Amniotic epithelial cell (primary cell): ENCODE measurements at regions not wholly inside any gene's neighbourhood (a gene's known extent, or its start where the extent isn't known, plus 50 kb on each side); places are given as distances from the start of the nearest gene placed in this dataset.

Experiments
- DNase-seq: peaks from one replicate; pipeline ENCODE4 v3.0.0-alpha.2; 2010; ENCODE audit warnings: low read depth

- no peak for DNase-seq
Observed at GRCh38 chr14:38113546-38113945, 94.2 kb upstream of the SSTR1 start.

- peak; percentile 19 for DNase-seq
Observed at GRCh38 chr14:38116895-38117294, 90.8 kb upstream of the SSTR1 start.

GRCh38 chr14:38120109-38120508, 87.6 kb upstream of the SSTR1 start:
- no peak for DNase-seq

DNA sequence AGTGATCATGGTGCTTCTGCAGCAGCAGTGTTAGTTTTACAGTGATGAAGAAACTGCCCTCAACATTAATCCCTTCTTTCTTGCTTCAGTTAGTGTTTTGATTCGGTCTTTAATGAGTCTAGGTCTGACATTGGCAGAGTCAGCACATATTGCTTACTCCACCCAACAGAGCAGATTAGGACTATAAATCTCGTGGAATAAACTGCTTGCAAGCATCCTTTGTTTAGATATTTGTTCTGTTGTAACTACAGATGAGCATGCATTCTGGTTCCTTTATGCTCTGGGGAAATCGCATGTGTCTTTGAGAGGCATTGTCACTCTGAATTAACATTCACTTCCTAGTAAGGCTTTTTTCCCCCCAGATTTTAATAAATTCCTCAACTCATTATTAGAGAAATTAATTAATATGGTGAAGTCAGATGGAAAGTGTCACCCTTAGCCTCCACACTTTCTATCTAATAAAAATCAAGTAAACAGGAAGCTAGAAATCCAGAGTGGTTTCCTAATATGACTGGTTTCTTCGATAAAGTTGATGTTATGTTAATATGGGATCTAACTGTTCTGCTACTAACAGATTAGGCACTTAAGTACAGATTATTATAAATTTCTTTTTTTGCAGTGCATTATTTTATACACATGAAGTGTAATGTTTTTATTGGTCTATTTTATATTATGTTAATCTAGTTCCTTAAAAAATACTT, 86.2 kb upstream of the SSTR1 start:
- DNase-seq = no peak

DNA sequence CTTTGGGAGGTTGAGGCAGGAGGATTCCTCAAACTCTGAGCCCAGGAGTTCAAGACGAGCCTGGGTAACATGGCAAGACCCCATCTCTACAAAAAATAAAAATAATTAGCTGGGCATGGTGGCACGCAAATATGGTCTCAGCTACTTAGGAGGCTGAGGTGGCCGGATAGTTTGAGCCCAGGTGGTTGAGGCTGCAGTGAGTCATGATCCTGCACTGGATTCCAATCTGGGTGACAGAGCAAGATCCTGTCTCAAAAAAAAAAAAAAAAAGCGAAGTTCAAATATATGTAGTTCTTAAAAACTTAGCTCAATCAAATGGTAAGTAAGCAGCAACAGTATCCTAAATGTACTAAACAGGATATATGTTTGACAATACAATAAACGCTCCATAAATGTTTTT, 85.5 kb upstream of the SSTR1 start:
- no peak for DNase-seq

DNA sequence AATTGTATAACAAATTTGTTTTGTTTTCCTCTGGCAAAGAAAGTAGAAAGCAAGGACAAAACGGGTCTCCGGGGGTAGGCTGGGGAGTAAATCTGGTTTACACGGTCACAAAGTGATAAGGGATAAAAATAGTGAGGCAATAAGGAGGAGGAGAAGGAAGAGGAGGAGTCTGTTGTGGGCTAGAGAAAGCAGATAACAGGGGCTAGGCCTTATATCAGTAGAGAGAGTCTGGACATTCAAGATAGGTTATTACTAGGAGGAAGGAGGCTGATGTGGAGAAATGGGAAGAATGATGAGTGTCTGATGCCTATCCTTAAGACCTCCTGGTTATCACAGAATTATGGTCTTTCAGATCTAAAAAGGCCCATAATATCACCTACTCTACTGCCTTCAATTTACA, 83.2 kb upstream of the SSTR1 start:
- peak; percentile 57 for DNase-seq

DNA sequence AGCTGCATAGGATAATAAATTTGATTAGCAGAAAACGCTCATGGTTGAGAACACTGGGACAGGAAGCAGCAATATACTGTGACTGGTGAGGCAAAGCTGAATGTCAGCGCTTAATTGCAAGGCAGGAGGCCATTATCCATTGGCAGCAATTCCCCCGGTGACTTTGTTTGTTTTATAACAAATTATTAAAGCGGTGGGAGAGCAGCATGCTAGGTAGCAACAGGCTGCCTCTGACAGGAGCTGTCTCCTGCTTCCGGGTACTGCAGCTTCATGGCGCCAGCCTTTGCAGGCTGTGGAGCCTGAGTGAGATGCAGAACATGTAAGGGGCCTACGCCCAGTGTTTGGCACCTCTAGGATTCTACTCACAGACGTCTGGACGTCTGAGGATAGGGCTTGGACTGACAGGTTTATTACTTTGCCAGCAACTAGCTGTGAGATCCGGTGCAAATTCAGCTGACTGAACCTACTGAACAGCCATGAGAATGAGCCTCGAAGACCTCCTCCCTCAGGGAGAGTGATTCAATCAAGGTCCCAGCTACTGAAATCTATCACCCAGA, 82.1 kb upstream of the SSTR1 start:
- no peak for DNase-seq

GRCh38 chr14:38127356-38127755, 80.3 kb upstream of the SSTR1 start:
- DNase-seq = no peak

GRCh38 chr14:38127784-38128183, 79.9 kb upstream of the SSTR1 start:
- peak; percentile 82 for DNase-seq

DNA sequence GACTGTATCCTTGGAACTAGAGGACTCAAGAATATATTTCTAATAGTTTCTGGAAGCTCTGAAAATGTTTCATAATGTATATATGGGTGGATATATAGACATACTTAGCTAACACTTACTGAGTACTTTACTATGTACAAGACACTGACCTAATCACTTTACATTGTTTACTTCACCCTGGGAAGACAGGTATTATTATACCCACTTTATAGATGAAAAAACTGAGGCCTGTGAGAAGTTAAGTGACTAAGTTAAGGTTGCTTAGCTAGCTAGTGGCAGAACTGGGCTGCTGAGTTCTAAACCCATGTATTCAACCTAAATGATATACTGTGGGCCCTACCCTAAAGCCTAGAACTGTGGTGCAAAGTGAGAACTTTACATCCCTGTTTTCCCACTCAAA, 79.1 kb upstream of the SSTR1 start:
- no peak for DNase-seq

- no peak for DNase-seq
Observed at GRCh38 chr14:38129192-38129591, 78.5 kb upstream of the SSTR1 start.

GRCh38 chr14:38129705-38130104, 78.0 kb upstream of the SSTR1 start:
- no peak for DNase-seq

- no peak for DNase-seq
Observed at GRCh38 chr14:38134416-38135030, 73.2 kb upstream of the SSTR1 start.

- DNase-seq = no peak
Observed at GRCh38 chr14:38135106-38135867, 72.4 kb upstream of the SSTR1 start.

DNA sequence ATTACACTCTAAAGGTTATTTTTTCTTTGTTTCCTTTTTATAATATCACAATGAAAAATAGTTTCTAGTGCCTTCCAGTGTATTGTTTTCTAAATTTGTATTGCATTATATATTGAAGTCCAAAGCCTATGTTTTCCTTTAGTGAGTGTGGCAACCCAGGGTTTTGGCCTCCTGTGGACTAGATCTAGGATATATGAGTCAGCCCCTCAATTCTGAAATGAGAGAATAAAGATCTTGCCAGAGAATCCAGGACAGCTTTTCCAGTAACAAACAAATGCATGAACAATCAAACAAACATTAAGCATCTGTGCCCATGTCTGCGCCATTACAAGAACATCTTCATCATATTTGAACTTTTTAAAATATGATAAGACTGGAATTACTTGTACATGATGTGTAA, 70.7 kb upstream of the SSTR1 start:
- peak; percentile 58 for DNase-seq

GRCh38 chr14:38138473-38139138, 69.1 kb upstream of the SSTR1 start:
- DNase-seq = no peak

DNA sequence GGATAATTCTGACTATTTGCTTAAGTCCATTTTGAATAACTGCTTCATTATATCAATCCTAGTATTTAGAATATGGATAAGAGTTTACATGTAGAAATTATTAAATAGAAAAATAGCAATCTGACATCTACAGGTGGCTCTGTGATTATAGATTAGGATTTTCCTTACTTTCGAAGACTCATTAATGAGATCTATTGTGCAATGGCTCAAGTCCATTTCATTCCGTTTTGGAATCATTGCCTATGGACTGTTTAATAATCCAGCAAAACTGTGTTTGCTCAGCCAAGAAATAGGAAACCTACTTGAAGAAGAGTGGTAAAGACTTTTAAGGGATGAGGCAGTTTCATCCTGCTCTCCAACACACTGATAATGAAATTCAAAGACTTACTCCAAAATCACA, 67.8 kb upstream of the SSTR1 start:
- no peak for DNase-seq

- peak; percentile 24 for DNase-seq
Observed at GRCh38 chr14:38143170-38143569, 64.5 kb upstream of the SSTR1 start.

- DNase-seq = peak; percentile 83
Observed at GRCh38 chr14:38143659-38144505, 63.8 kb upstream of the SSTR1 start.

- no peak for DNase-seq
Observed at GRCh38 chr14:38145142-38145541, 62.6 kb upstream of the SSTR1 start.

DNA sequence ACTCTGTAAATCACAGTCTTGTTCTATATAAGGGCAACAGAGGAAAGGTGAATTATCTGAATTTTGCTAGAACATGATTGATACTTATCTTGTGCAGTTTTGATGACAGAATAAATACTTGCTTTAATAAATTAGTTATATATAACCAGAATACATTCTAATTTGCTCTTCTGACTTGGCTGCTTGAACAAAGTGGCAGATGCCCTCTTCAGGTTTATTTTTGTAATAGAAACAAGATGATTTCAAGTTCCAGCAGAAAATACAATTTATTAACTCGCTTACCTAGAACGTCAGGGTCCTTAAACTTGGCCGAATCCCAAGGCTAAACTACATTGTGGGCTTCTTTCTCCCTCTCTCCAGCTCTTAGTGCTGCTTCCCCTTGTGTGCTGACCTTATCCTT, 57.6 kb upstream of the SSTR1 start:
- no peak for DNase-seq
